Heart right ventricle (tissue), 16 donors: ENCODE measurements at regions not wholly inside any gene's neighbourhood (a gene's known extent, or its start where the extent isn't known, plus 50 kb on each side); places are given as distances from the start of the nearest gene placed in this dataset.

ENCODE experiments used
- ATAC-seq, 8 donors: fragments of 200-7000 bp; cut with Tn5 transposase; one replicate each; pipeline ENCODE4 v1.9.1; 2020; ENCODE audit warnings: mild to moderate bottlenecking in 8 of 8, moderate library complexity in 8 of 8, moderate number of reproducible peaks in 1 of 8
- DNase-seq, 2 donors: peaks; one replicate each; pipeline ENCODE4 v3.0.0-alpha.2; 2020
- H3K27ac ChIP-seq, 10 donors: fragments of 200-600 bp; sonication (generic) in 2 of 10; one replicate each; pipeline versions ENCODE4 v1.5.0 to v1.8.0; 2020 to 2022; ENCODE audit warnings: mild to moderate bottlenecking in 3 of 10
- H3K27me3 ChIP-seq, 7 donors: fragments of 200-600 bp; one replicate each; pipeline ENCODE4 v1.8.0; 2021 to 2022; ENCODE audit warnings: mild to moderate bottlenecking in 2 of 7
- H3K36me3 ChIP-seq, 9 donors: fragments of 200-600 bp; sonication (generic) in 1 of 9; one replicate each; pipeline versions ENCODE4 v1.5.0 to v1.8.0; 2020 to 2022; ENCODE audit warnings: mild to moderate bottlenecking in 2 of 9
- H3K4me1 ChIP-seq, 9 donors: fragments of 200-600 bp; sonication (generic) in 1 of 9; one replicate each; pipeline versions ENCODE4 v1.5.0 to v1.8.0; 2020 to 2022; ENCODE audit warnings: mild to moderate bottlenecking in 4 of 9
- H3K4me3 ChIP-seq, 10 donors: fragments of 200-600 bp; sonication (generic) in 2 of 10; one replicate each; pipeline versions ENCODE4 v1.5.0 to v1.8.0; 2020 to 2022; ENCODE audit warnings: mild to moderate bottlenecking in 7 of 10, moderate library complexity in 2 of 10
- H3K9me3 ChIP-seq, 11 donors: fragments of 200-600 bp in 10 of 11; sonication (generic) in 2 of 11; one replicate each; pipeline versions ENCODE4 v1.5.0 to v1.8.0; 2013 to 2022; ENCODE audit warnings: mild to moderate bottlenecking in 2 of 11, control low read depth in 1 of 11, moderate library complexity in 1 of 11
- WGBS, 2 donors: extraction: QIAGEN DNeasy Blood & Tissue Kit; methylation state at CpG; one replicate each; pipeline ENCODE4 v1.1.7; 2013; ENCODE audit warnings: inconsistent platforms in 1 of 2; 5-methylcytosine and 5-hydroxymethylcytosine counted together
- intact Hi-C, 10 donors: fragments of 100-400 bp; cut with DNase I; formaldehyde crosslinking; loops; one replicate each; pipeline versions ENCODE4 v1.11.1 to v1.14.2; 2022
- TF ChIP-seq, protein P1 (sequence below), 9 donors: fragments of 200-600 bp; sonication (generic) in 2 of 9; IDR thresholded peaks; one replicate each; pipeline versions ENCODE4 v1.5.0 to v1.8.0; 2021 to 2022; ENCODE audit warnings: antibody characterized with exemption in 9 of 9, mild to moderate bottlenecking in 5 of 9, moderate library complexity in 1 of 9
- donor health status: Arrhythmogenic right ventricular cardiomyopathy.
- donor health status: ischemic (EF 13 %, LVEDD 7.1; RV severe dilation, severe dysfunction).
- donor health status: healthy with polysubstance abuse.
- donor health status: DM: no; HTN: yes; CAD: no.
- donor health status: DM: no; HTN: no; CAD: no.
- donor health status: ischemic (EF 25% LVEDD 6.9; RV normal size, moderate dysfunction).
- donor health status: ischemic (EF 25% LVEDD 5.7; RV mildly dilated, moderate dysfunction).
- donor health status: healthy.
- donor health status: DM: yes; HTN: yes; CAD: no.
- donor health status: Ischemic cardiomyopathy.
- donor health status: ischemic (EF 35%, LVEDD 5.7; RV mildly dilated, moderate dysfunction).
- donor health status: nonischemic (EF 11% LVEDD 7.7; RV severe dilation, severe dysfunction).
- donor health status: DM: yes; HTN: yes; CAD: no.
- donor health status: PGD.
- donor health status: ischemic (EF 29% LVEDD 5.4; RV normal size, mild dysfunction).
- donor health status: nonischemic (EF 23%, LVEDD 6.1; RV moderate dilation, normal function).

DNA sequence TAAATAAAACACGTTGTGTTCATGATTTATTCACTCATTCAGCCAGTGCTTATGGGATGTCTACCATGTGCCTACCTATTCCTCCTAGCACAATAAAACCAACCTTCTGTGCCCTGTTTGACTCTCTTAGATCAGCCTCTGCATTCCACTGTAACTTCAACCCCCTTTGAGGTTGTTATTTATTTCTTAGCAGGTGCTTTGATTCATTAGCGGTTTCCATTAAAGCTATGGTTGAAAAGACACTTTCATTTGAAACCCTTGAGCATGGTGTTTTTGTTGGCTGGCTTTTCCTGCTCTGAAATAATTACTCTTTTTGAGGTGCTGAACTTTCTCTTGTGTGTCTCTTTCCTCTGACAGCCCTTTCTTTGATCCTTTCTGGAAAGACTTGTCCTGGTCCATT lies 570.6 kb upstream of the LARGE1 start:
- Histone ChIP-seq H3K9me3 (peaks cover 0 to 17% (median 4%) of the 10 kb centered on the region in 11 donors), H3K27me3 (no peaks in the 10 kb centered on the region), H3K4me1 (no peaks in the 10 kb centered on the region), H3K4me3 (no peak overlapping the region), H3K27ac (no peak overlapping the region), H3K36me3 (no peaks in the 10 kb centered on the region)
- DNase-seq (no peak), ATAC-seq (no peak)
- intact Hi-C loops: no loop called here
- TF ChIP-seq, protein P1, sequence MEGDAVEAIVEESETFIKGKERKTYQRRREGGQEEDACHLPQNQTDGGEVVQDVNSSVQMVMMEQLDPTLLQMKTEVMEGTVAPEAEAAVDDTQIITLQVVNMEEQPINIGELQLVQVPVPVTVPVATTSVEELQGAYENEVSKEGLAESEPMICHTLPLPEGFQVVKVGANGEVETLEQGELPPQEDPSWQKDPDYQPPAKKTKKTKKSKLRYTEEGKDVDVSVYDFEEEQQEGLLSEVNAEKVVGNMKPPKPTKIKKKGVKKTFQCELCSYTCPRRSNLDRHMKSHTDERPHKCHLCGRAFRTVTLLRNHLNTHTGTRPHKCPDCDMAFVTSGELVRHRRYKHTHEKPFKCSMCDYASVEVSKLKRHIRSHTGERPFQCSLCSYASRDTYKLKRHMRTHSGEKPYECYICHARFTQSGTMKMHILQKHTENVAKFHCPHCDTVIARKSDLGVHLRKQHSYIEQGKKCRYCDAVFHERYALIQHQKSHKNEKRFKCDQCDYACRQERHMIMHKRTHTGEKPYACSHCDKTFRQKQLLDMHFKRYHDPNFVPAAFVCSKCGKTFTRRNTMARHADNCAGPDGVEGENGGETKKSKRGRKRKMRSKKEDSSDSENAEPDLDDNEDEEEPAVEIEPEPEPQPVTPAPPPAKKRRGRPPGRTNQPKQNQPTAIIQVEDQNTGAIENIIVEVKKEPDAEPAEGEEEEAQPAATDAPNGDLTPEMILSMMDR (IDR thresholded peaks at IDR 0.05): no peak
- 38 to 62% methylated on average over 2 of the region's 2 CpGs for WGBS, 2 donors

DNA sequence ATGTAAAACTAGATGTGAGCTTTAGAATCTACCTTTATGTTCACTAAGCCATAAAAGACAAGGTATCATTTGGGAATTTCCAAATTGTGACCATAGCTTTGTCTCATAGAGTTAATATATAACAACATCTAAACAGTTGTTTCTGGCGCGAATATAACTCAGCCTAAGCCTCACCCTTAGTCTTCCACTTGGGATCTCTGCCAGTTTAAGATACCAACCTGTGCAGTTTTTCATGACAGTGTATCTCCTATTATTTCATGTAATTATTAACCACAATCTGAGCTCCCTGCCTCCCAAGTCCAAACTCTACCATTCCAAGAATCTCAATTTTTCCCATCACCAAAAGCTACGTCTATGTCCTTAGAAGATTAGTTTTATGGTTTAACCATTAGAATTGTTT lies 572.5 kb upstream of the ISX start:
- WGBS, 2 donors: 88 to 89% methylated on average over 3 of the region's 3 CpGs
- H3K4me3 ChIP-seq: no peak overlapping the region
- no peaks in the 10 kb centered on the region for H3K27me3 ChIP-seq
- no peak for DNase-seq
- TF ChIP-seq, protein P1 (IDR thresholded peaks at IDR 0.05): no peak
- intact Hi-C loops: no loop called here
- no peak for ATAC-seq
- no peak overlapping the region for H3K27ac ChIP-seq
- H3K4me1 ChIP-seq: no peaks in the 10 kb centered on the region
- peaks cover 0 to 34% (median 7%) of the 10 kb centered on the region in 11 donors for H3K9me3 ChIP-seq
- H3K36me3 ChIP-seq: no peaks in the 10 kb centered on the region

GRCh38 chr22:34501366-34501965 lies 564.5 kb upstream of the ISX start:
- Histone ChIP-seq H3K36me3 (no peaks in the 10 kb centered on the region), H3K4me1 (no peaks in the 10 kb centered on the region), H3K27me3 (peaks cover 0 to 5% (median 0%) of the 10 kb centered on the region in 7 donors), H3K27ac (no peak overlapping the region), H3K4me3 (no peak overlapping the region), H3K9me3 (peaks cover 0 to 39% (median 4%) of the 10 kb centered on the region in 11 donors)
- TF ChIP-seq, protein P1 (IDR thresholded peaks at IDR 0.05): no peak
- no peak for DNase-seq
- intact Hi-C loops: no loop called here
- WGBS, 2 donors: 65 to 79% methylated on average over 1 of the region's 1 CpG
- no peak for ATAC-seq

- H3K4me1 ChIP-seq: no peaks in the 10 kb centered on the region
- WGBS, 2 donors: 31 to 40% methylated on average over 5 of the region's 5 CpGs
- H3K9me3 ChIP-seq: peaks cover 0 to 28% (median under 1%) of the 10 kb centered on the region in 11 donors
- ATAC-seq: no peak
- no peak overlapping the region for H3K27ac ChIP-seq
- H3K36me3 ChIP-seq: no peaks in the 10 kb centered on the region
- no peak overlapping the region for H3K4me3 ChIP-seq
- H3K27me3 ChIP-seq: peaks cover 0 to 5% (median 0%) of the 10 kb centered on the region in 7 donors
- no peak for DNase-seq
- TF ChIP-seq, protein P1 (IDR thresholded peaks at IDR 0.05): no peak
- intact Hi-C loops: no loop called here
Measured at GRCh38 chr22:34502821-34503220, 563.1 kb upstream of the ISX start.
